CD4-positive, CD25-positive, alpha-beta regulatory T cell (primary cell): ENCODE measurements at regions not wholly inside any gene's neighbourhood (a gene's known extent, or its start where the extent isn't known, plus 50 kb on each side); places are given as distances from the start of the nearest gene placed in this dataset.

ENCODE experiments used
- ATAC-seq, 2 donors: fragments of 150-1000 bp; cut with Tn5 transposase; one replicate each; pipeline ENCODE4 v1.10.0; 2021; ENCODE audit warnings: low read depth in 2 of 2, moderate number of reproducible peaks in 2 of 2, moderate library complexity in 1 of 2
- DNase-seq, 3 donors: peaks; one replicate each; pipeline versions ENCODE4 v3.0.0 to v3.0.0-alpha.2; 2012 to 2022; ENCODE audit warnings: mixed read lengths in 1 of 3
- H3K27ac ChIP-seq: one replicate; pipeline ENCODE4 v1.7.0; 2013; ENCODE audit warnings: mild to moderate bottlenecking, low read length; ENCODE audit not compliant: insufficient read depth, poor library complexity, severe bottlenecking
- H3K27me3 ChIP-seq: one replicate; pipeline ENCODE4 v1.7.0; 2013; ENCODE audit warnings: low read length; ENCODE audit not compliant: control insufficient read depth, insufficient read depth
- H3K36me3 ChIP-seq: one replicate; pipeline ENCODE4 v1.7.0; 2013; ENCODE audit warnings: mild to moderate bottlenecking, low read length, moderate library complexity; ENCODE audit not compliant: control insufficient read depth, insufficient read depth
- H3K4me1 ChIP-seq: 2 replicates; pipeline ENCODE4 v1.7.0; 2013; ENCODE audit warnings: mild to moderate bottlenecking, low read length; ENCODE audit not compliant: insufficient read depth, control insufficient read depth, poor library complexity, severe bottlenecking
- H3K4me3 ChIP-seq: one replicate; pipeline ENCODE4 v1.7.0; 2013; ENCODE audit warnings: low read depth, mild to moderate bottlenecking, low read length, moderate library complexity
- H3K9me3 ChIP-seq, 2 experiments: 1 replicate in 1 of 2; 2 replicates in 1 of 2; pipeline ENCODE4 v1.7.0; 2013; ENCODE audit warnings: low read length in 2 of 2, mild to moderate bottlenecking in 1 of 2, moderate library complexity in 1 of 2; ENCODE audit not compliant: control insufficient read depth in 2 of 2
- H3K27ac Mint-ChIP-seq, 3 donors: one replicate each; pipeline ENCODE4 v1.8.0; 2020 to 2022; ENCODE audit warnings: mild to moderate bottlenecking in 3 of 3, mixed read lengths in 3 of 3, moderate library complexity in 2 of 3
- H3K27me3 Mint-ChIP-seq: one replicate; pipeline ENCODE4 v1.8.0; 2022; ENCODE audit warnings: mild to moderate bottlenecking, mixed read lengths
- H3K36me3 Mint-ChIP-seq: one replicate; pipeline ENCODE4 v1.8.0; 2020; ENCODE audit warnings: mixed read lengths
- H3K4me1 Mint-ChIP-seq, 4 donors: one replicate each; pipeline ENCODE4 v1.8.0; 2020 to 2022; ENCODE audit warnings: mixed read lengths in 4 of 4, mild to moderate bottlenecking in 1 of 4
- H3K4me3 Mint-ChIP-seq, 4 donors: one replicate each; pipeline ENCODE4 v1.8.0; 2020 to 2022; ENCODE audit warnings: mild to moderate bottlenecking in 4 of 4, mixed read lengths in 4 of 4, moderate library complexity in 3 of 4
- H3K9me3 Mint-ChIP-seq, 7 donors: one replicate each; pipeline ENCODE4 v1.8.0; 2020 to 2022; ENCODE audit warnings: mixed read lengths in 7 of 7, mild to moderate bottlenecking in 3 of 7, moderate library complexity in 2 of 7

DNA sequence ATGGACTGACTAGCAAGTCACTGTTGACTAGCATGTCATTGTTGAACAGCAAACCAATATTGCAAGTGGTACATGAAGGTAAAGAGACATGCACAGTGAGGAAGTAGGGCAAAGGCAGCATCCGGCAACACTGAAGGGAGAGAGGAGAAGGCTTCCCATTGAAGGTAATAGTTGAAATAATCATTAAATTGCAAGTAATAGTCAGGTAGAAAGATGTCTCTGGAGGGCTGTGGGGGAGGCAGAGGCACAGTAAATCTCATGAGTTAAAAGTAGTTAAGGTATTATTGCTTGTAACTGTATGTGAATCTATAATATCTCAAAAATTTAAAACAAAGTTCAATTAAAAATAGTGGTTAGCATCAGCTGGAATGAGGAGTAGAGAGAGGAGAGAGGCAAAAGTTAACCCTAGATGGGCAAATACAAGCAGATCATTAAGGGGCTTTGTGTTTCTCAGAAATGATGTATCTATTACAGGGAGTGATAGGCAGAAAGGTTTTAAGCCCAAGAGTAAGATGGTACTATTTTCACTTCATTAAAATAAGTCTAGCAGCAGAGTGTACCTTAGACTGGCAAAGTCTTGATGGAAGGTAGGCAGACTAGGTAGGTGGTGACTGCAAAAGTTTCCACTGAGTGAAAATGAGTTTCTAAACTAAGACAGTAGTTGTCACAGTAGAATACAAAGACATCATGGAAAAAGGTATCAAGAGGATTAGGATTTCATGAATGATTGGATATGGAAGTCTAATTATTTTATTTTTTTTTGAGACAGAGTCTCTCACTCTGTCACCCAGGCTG is 776.6 kb downstream of the RAB28 start:
- Histone ChIP-seq H3K9me3 (no peaks in the 10 kb centered on the region), H3K36me3 (no peaks in the 10 kb centered on the region), H3K27ac (no peak overlapping the region), H3K27me3 (no peaks in the 10 kb centered on the region), H3K4me3 (no peak overlapping the region), H3K4me1 (no peaks in the 10 kb centered on the region)
- H3K4me1 Mint-ChIP-seq = no peaks in the 10 kb centered on the region
- no peak overlapping the region for H3K27ac Mint-ChIP-seq
- H3K4me3 Mint-ChIP-seq = no peak overlapping the region
- ATAC-seq (no peak), DNase-seq (no peak)
- peaks cover 5% of the 10 kb centered on the region for H3K27me3 Mint-ChIP-seq
- no peaks in the 10 kb centered on the region for H3K36me3 Mint-ChIP-seq
- H3K9me3 Mint-ChIP-seq = peaks cover 0 to 6% (median 0%) of the 10 kb centered on the region in 7 donors

DNA sequence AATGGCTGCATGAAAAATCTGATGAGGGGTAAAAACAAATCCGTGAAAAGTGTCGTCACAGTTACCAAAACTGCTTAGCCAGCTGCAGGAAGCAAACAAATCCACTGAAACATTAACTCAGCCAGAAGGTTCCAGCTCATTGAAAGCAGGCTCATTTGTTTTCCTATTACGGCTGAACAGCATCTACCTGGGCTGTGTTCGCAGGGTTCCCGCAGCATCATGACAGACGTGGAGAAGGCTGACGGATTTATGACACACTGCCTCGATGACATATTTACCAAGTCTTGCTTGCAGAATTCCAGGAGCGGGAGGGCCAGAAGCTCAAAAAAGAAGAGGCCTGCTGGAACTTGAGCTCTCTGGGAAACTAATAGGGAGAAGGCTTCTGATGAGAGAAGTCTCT is 781.1 kb downstream of the RAB28 start:
- no peaks in the 10 kb centered on the region for H3K36me3 Mint-ChIP-seq
- ATAC-seq = no peak
- no peak overlapping the region for H3K27ac Mint-ChIP-seq

DNA sequence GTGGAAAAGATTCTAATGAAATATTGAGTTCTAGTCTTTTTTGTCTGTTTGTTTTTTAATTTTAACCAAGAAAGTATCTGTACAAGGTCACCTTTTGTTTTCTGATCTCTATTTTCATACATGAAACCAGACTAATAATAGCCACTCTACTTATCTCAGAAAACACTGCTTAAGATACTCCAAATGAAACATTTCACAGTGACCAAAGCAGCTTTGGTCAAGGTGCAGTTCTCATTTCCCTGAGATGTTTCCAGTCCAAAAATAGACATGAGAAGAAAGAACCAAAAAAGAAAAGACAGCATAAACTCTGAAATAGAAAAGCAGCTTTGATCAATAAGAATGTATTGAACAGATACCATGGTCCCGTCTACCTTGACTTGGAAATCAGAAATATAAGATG is 782.8 kb downstream of the RAB28 start:
- Histone ChIP-seq H3K27me3 (no peaks in the 10 kb centered on the region), H3K9me3 (no peaks in the 10 kb centered on the region), H3K4me3 (no peak overlapping the region), H3K27ac (no peak overlapping the region), H3K4me1 (no peaks in the 10 kb centered on the region), H3K36me3 (no peaks in the 10 kb centered on the region)
- Mint-ChIP-seq H3K27ac (no peak overlapping the region), H3K4me1 (peaks cover 0 to 6% (median 2%) of the 10 kb centered on the region in 4 donors), H3K9me3 (peaks cover 0 to 2% (median 0%) of the 10 kb centered on the region in 7 donors), H3K36me3 (no peaks in the 10 kb centered on the region), H3K4me3 (no peak overlapping the region), H3K27me3 (peaks cover 5% of the 10 kb centered on the region)
- DNase-seq (no peak), ATAC-seq (no peak)

More for the DNA sequence above, 781.1 kb downstream of the RAB28 start:
- H3K4me1 Mint-ChIP-seq = peaks cover 0 to 4% (median 0%) of the 10 kb centered on the region in 4 donors
- no peak overlapping the region for H3K27ac ChIP-seq
- H3K9me3 ChIP-seq = no peaks in the 10 kb centered on the region
- H3K27me3 Mint-ChIP-seq = peaks cover 5% of the 10 kb centered on the region
- no peak overlapping the region for H3K4me3 ChIP-seq
- no peak overlapping the region for H3K4me3 Mint-ChIP-seq
- H3K36me3 ChIP-seq = no peaks in the 10 kb centered on the region
- H3K4me1 ChIP-seq = no peaks in the 10 kb centered on the region
- no peaks in the 10 kb centered on the region for H3K27me3 ChIP-seq
- DNase-seq = no peak
- peaks cover 0 to 2% (median 0%) of the 10 kb centered on the region in 7 donors for H3K9me3 Mint-ChIP-seq

DNA sequence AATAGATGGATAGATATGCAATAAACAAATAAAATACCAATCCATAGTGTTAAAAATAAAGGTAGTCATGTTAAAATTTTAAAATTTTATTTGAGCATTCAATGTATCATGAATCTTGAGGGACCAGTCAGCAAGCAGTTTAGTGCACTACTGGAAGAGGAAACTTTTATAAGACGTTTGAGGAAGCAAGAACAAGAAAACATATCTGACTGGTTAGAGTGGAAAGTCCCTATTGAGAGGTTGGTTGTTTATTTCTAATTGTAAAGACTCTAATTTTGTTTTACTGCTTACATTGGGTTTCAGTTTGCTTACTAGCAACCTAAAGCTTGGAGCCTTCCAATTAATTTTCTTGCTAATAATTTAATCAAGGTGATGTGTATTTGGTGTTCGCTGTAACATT is 786.2 kb downstream of the RAB28 start:
- no peak overlapping the region for H3K4me3 ChIP-seq
- Mint-ChIP-seq H3K27me3 (no peaks in the 10 kb centered on the region), H3K4me1 (peaks cover 0 to 6% (median 2%) of the 10 kb centered on the region in 4 donors), H3K27ac (no peak overlapping the region), H3K4me3 (no peak overlapping the region), H3K36me3 (no peaks in the 10 kb centered on the region), H3K9me3 (peaks cover 0 to 2% (median 0%) of the 10 kb centered on the region in 7 donors)
- DNase-seq = no peak
- H3K27me3 ChIP-seq = no peaks in the 10 kb centered on the region
- no peaks in the 10 kb centered on the region for H3K4me1 ChIP-seq
- no peak for ATAC-seq
- no peak overlapping the region for H3K27ac ChIP-seq
- no peaks in the 10 kb centered on the region for H3K9me3 ChIP-seq
- H3K36me3 ChIP-seq = no peaks in the 10 kb centered on the region

DNA sequence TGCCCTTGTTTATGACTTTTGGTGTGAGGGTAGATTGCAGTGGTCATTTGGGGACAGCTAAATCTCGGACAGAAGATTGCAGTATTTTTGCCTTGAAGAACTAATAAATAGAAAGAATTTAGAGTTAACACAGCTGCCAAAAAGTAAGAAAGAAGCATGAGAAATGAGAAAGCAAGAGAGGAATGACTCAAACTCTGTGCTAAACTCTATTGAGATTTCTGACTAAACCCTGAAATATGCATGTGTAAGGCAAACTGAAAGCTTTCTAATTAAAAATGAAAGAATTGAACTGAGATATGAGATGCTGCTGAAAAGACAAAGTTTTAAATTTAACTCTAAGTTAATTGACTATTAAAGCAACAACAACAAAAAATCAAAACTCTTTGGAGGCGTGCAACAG is 791.3 kb downstream of the RAB28 start:
- DNase-seq (no peak), ATAC-seq (no peak)
- Histone ChIP-seq H3K9me3 (no peaks in the 10 kb centered on the region), H3K4me3 (no peak overlapping the region), H3K36me3 (no peaks in the 10 kb centered on the region), H3K4me1 (no peaks in the 10 kb centered on the region), H3K27me3 (no peaks in the 10 kb centered on the region), H3K27ac (no peak overlapping the region)
- Mint-ChIP-seq H3K9me3 (peaks cover 0 to 4% (median 2%) of the 10 kb centered on the region in 7 donors), H3K36me3 (no peaks in the 10 kb centered on the region), H3K27ac (no peak overlapping the region), H3K27me3 (no peaks in the 10 kb centered on the region), H3K4me1 (peaks cover 0 to 6% (median 0%) of the 10 kb centered on the region in 4 donors), H3K4me3 (no peak overlapping the region)

DNA sequence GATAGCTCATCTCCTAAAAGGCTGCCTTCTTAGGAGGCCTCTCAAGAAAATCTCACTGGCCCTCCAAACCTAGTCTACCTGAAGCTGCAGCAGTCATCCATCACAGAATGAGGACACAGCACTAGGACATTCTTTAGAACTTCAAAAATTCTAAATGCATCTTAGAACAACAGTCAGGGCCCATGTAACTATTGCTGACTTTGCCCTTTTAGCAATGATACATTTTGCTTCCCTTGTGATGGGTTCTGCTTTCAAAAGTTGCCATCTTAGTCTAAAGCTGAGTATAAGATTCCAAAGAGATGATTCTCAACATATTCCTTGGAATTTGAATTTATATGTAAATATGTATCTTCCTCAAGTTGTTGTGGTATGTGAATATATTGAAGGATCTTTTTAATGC is 793.0 kb downstream of the RAB28 start:
- Histone ChIP-seq H3K4me3 (no peak overlapping the region), H3K27ac (no peak overlapping the region), H3K4me1 (no peaks in the 10 kb centered on the region), H3K36me3 (no peaks in the 10 kb centered on the region), H3K27me3 (no peaks in the 10 kb centered on the region), H3K9me3 (no peaks in the 10 kb centered on the region)
- no peak overlapping the region for H3K4me3 Mint-ChIP-seq
- ATAC-seq (no peak), DNase-seq (no peak)
- no peaks in the 10 kb centered on the region for H3K27me3 Mint-ChIP-seq
- H3K4me1 Mint-ChIP-seq = no peaks in the 10 kb centered on the region
- H3K36me3 Mint-ChIP-seq = no peaks in the 10 kb centered on the region
- H3K27ac Mint-ChIP-seq = no peak overlapping the region
- H3K9me3 Mint-ChIP-seq = peaks cover 0 to 4% (median 2%) of the 10 kb centered on the region in 7 donors

DNA sequence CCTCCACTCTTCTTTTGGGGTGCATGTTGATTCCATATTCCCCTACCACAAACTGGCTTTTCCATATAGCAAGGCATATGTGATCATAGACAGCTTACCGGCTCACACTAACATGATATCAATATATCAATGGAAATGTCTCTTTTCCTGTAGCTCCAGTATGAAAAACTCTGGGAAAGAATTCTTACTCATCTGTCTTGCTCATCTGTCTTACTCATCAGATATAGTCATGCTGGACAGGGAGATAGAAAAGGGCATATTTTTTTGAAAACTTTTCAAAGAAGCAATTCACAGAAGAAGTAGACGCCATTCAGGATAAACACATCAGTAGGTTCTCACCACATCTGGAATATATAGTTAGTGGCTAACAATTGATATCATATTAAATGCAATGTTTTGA is 794.7 kb downstream of the RAB28 start:
- no peak overlapping the region for H3K27ac ChIP-seq
- peaks cover 0 to 8% (median 0%) of the 10 kb centered on the region in 7 donors for H3K9me3 Mint-ChIP-seq
- no peaks in the 10 kb centered on the region for H3K27me3 Mint-ChIP-seq
- H3K9me3 ChIP-seq = no peaks in the 10 kb centered on the region
- no peak for ATAC-seq
- H3K4me3 Mint-ChIP-seq = no peak overlapping the region
- H3K4me3 ChIP-seq = no peak overlapping the region
- no peaks in the 10 kb centered on the region for H3K36me3 ChIP-seq
- no peaks in the 10 kb centered on the region for H3K4me1 Mint-ChIP-seq
- H3K27ac Mint-ChIP-seq = no peak overlapping the region
- no peak for DNase-seq
- no peaks in the 10 kb centered on the region for H3K27me3 ChIP-seq
- no peaks in the 10 kb centered on the region for H3K4me1 ChIP-seq
- H3K36me3 Mint-ChIP-seq = no peaks in the 10 kb centered on the region

DNA sequence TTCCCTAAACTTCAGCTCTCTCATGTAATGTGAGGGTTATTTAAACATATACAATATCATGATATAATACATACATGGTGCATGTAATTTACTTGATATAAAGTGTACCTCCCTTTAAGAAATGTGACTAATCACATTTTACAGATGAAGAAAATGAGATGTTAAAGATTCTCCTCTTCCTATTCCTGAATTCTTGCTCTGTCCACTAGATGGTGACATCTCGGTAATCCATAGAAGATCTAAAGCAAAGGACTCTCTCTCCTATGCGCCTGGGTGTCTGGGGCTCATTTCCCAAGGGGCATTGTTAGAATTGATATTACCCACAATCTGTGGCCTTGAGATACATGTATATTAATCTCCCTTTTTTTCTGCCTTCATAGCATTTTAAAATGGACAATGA is 804.9 kb downstream of the RAB28 start:
- no peak overlapping the region for H3K27ac Mint-ChIP-seq
- peaks cover 0 to 18% (median 2%) of the 10 kb centered on the region in 7 donors for H3K9me3 Mint-ChIP-seq
- ATAC-seq = no peak
- no peak overlapping the region for H3K27ac ChIP-seq
- H3K9me3 ChIP-seq = peaks cover 0 to 5% of the 10 kb centered on the region in 2 experiments
- H3K4me3 Mint-ChIP-seq = no peak overlapping the region
- no peaks in the 10 kb centered on the region for H3K36me3 Mint-ChIP-seq
- no peaks in the 10 kb centered on the region for H3K36me3 ChIP-seq
- H3K27me3 ChIP-seq = no peaks in the 10 kb centered on the region
- H3K4me1 ChIP-seq = no peaks in the 10 kb centered on the region
- peaks cover 4% of the 10 kb centered on the region for H3K27me3 Mint-ChIP-seq
- H3K4me1 Mint-ChIP-seq = no peaks in the 10 kb centered on the region
- DNase-seq = no peak
- no peak overlapping the region for H3K4me3 ChIP-seq
